ENCODE measurements at regions not wholly inside any gene's neighbourhood (a gene's known extent, or its start where the extent isn't known, plus 50 kb on each side); places are given as distances from the start of the nearest gene placed in this dataset.

DNA sequence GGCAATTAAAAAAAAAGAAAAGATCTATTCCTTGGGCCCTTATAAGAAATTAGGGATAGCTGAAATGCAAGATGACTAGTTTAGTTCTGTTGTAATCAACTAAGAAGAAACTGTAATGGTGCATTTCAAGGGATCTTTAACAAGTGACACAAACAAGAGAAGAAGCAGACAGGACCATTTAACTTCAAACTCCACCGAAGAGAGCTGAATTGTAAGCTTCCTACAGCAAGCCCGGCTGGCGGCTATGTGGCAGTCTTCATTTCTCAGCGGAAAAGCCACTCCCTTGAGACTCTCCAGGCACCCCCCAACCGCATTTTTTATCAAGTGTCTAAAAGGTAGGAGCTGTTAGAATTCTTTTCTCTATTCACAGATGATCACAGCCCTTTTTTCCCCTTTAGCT is 305.2 kb upstream of the ZNF507 start:
- TF ChIP-seq, protein P1, sequence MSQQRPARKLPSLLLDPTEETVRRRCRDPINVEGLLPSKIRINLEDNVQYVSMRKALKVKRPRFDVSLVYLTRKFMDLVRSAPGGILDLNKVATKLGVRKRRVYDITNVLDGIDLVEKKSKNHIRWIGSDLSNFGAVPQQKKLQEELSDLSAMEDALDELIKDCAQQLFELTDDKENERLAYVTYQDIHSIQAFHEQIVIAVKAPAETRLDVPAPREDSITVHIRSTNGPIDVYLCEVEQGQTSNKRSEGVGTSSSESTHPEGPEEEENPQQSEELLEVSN (IDR thresholded peaks at IDR 0.05; ENCODE audit: borderline replicate concordance, low read depth), result no peak
- TF ChIP-seq, protein P2, sequence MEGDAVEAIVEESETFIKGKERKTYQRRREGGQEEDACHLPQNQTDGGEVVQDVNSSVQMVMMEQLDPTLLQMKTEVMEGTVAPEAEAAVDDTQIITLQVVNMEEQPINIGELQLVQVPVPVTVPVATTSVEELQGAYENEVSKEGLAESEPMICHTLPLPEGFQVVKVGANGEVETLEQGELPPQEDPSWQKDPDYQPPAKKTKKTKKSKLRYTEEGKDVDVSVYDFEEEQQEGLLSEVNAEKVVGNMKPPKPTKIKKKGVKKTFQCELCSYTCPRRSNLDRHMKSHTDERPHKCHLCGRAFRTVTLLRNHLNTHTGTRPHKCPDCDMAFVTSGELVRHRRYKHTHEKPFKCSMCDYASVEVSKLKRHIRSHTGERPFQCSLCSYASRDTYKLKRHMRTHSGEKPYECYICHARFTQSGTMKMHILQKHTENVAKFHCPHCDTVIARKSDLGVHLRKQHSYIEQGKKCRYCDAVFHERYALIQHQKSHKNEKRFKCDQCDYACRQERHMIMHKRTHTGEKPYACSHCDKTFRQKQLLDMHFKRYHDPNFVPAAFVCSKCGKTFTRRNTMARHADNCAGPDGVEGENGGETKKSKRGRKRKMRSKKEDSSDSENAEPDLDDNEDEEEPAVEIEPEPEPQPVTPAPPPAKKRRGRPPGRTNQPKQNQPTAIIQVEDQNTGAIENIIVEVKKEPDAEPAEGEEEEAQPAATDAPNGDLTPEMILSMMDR (IDR thresholded peaks at IDR 0.05), result no peak
- TF ChIP-seq, protein P3, sequence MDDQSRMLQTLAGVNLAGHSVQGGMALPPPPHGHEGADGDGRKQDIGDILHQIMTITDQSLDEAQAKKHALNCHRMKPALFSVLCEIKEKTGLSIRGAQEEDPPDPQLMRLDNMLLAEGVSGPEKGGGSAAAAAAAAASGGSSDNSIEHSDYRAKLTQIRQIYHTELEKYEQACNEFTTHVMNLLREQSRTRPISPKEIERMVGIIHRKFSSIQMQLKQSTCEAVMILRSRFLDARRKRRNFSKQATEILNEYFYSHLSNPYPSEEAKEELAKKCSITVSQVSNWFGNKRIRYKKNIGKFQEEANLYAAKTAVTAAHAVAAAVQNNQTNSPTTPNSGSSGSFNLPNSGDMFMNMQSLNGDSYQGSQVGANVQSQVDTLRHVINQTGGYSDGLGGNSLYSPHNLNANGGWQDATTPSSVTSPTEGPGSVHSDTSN (IDR thresholded peaks at IDR 0.05), result no peak
- no peak for TF ChIP-seq POLR2A (IDR thresholded peaks at IDR 0.05; ENCODE audit: low read length)
- TF ChIP-seq, protein P4, sequence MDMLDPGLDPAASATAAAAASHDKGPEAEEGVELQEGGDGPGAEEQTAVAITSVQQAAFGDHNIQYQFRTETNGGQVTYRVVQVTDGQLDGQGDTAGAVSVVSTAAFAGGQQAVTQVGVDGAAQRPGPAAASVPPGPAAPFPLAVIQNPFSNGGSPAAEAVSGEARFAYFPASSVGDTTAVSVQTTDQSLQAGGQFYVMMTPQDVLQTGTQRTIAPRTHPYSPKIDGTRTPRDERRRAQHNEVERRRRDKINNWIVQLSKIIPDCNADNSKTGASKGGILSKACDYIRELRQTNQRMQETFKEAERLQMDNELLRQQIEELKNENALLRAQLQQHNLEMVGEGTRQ (IDR thresholded peaks at IDR 0.05), result no peak
- no peak for TF ChIP-seq SREBF2 (IDR thresholded peaks at IDR 0.05)
- no peak for TF ChIP-seq EHF (CRISPR knock-in tag; IDR thresholded peaks at IDR 0.05)
- TF ChIP-seq, protein P5, sequence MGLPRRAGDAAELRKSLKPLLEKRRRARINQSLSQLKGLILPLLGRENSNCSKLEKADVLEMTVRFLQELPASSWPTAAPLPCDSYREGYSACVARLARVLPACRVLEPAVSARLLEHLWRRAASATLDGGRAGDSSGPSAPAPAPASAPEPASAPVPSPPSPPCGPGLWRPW (IDR thresholded peaks at IDR 0.05), result no peak
- no peak for TF ChIP-seq ESRRA (IDR thresholded peaks at IDR 0.05; ENCODE audit: borderline replicate concordance, low read length)
- TF ChIP-seq BHLHE40 (IDR thresholded peaks at IDR 0.05; ENCODE audit: low read depth, low read length), result no peak
- no peak for TF ChIP-seq SMC3 (IDR thresholded peaks at IDR 0.05)
- no peak for TF ChIP-seq POLR2AphosphoS2 (conservative IDR thresholded peaks at IDR 0.05; ENCODE audit: low read length)

Measured in A549 (cell line).